ENCODE measurements at regions not wholly inside any gene's neighbourhood (a gene's known extent, or its start where the extent isn't known, plus 50 kb on each side); places are given as distances from the start of the nearest gene placed in this dataset.

GRCh38 chr5:38790268-38790667 lies 55.5 kb upstream of the OSMR start:
- TF ChIP-seq CTCF (conservative IDR thresholded peaks at IDR 0.05; ENCODE audit: low read length) (no peak), EZH2phosphoT487 (IDR thresholded peaks at IDR 0.05; ENCODE audit: borderline replicate concordance) (no peak)
